CD4-positive, alpha-beta T cell (primary cell): ENCODE measurements at regions not wholly inside any gene's neighbourhood (a gene's known extent, or its start where the extent isn't known, plus 50 kb on each side); places are given as distances from the start of the nearest gene placed in this dataset.

Source experiments
- ATAC-seq: fragments of 200-7000 bp; cut with Tn5 transposase; one replicate; pipeline ENCODE4 v1.10.0; 2022; ENCODE audit warnings: mild to moderate bottlenecking; ENCODE audit not compliant: poor library complexity
- CTCF ChIA-PET: fragments of 350-600 bp; sonication (Branson Sonifier 250); formaldehyde crosslinking; loops from one replicate; lab custom pipeline; 2021; ENCODE audit warnings: antibody characterized with exemption, inconsistent platforms; lab: Charles Lee
- POLR2A ChIA-PET: fragments of 350-600 bp; sonication (Branson Sonifier 250); formaldehyde crosslinking; loops from one replicate; lab custom pipeline; 2021; ENCODE audit warnings: antibody characterized with exemption, inconsistent platforms; lab: Charles Lee
- DNase-seq, 14 experiments: peaks; one replicate each; pipeline ENCODE4 v3.0.0-alpha.2; 2013 to 2020; ENCODE audit warnings: mixed read lengths in 2 of 14
- H3K27ac ChIP-seq, 2 donors: one replicate each; pipeline versions ENCODE4 v1.5.1 to v1.7.0; 2013; ENCODE audit warnings: low read length in 2 of 2, low read depth in 1 of 2, mild to moderate bottlenecking in 1 of 2
- H3K27me3 ChIP-seq, 2 experiments: 1 replicate in 1 of 2; 2 replicates in 1 of 2; pipeline versions ENCODE4 v1.6.1 to v1.7.0; 2013; ENCODE audit warnings: low read length in 2 of 2, control low read depth in 1 of 2, mild to moderate bottlenecking in 1 of 2, moderate library complexity in 1 of 2; ENCODE audit not compliant: insufficient read depth in 2 of 2, control insufficient read depth in 1 of 2
- H3K36me3 ChIP-seq: one replicate; pipeline ENCODE4 v1.6.1; 2013; ENCODE audit warnings: low read length, control low read depth; ENCODE audit not compliant: insufficient read depth
- H3K4me1 ChIP-seq: one replicate; pipeline ENCODE4 v1.6.1; 2013; ENCODE audit warnings: low read length, control low read depth; ENCODE audit not compliant: insufficient read depth
- H3K4me3 ChIP-seq: one replicate; pipeline ENCODE4 v1.5.1; 2013; ENCODE audit warnings: mild to moderate bottlenecking, low read length, moderate library complexity
- H3K9me3 ChIP-seq, 2 experiments: 1 replicate in 1 of 2; 2 replicates in 1 of 2; pipeline versions ENCODE4 v1.6.1 to v1.7.0; 2013; ENCODE audit warnings: low read length in 2 of 2, mild to moderate bottlenecking in 2 of 2, control low read depth in 1 of 2, moderate library complexity in 1 of 2; ENCODE audit not compliant: control insufficient read depth in 1 of 2, insufficient read depth in 1 of 2
- H3K27ac Mint-ChIP-seq: one replicate; pipeline ENCODE4 v1.8.0; 2020; ENCODE audit warnings: mixed read lengths
- H3K27me3 Mint-ChIP-seq: one replicate; pipeline ENCODE4 v1.8.0; 2021; ENCODE audit warnings: mixed read lengths
- H3K36me3 Mint-ChIP-seq: one replicate; pipeline ENCODE4 v1.8.0; 2021; ENCODE audit warnings: low read depth, mixed read lengths
- H3K4me1 Mint-ChIP-seq: one replicate; pipeline ENCODE4 v1.8.0; 2021; ENCODE audit warnings: low read depth, mixed read lengths
- H3K4me3 Mint-ChIP-seq: one replicate; pipeline ENCODE4 v1.8.0; 2020; ENCODE audit warnings: mild to moderate bottlenecking, mixed read lengths
- H3K9me3 Mint-ChIP-seq: one replicate; pipeline ENCODE4 v1.8.0; 2020; ENCODE audit warnings: mixed read lengths
- CTCF ChIP-seq: fragments of 200-600 bp; IDR thresholded peaks from one replicate; pipeline ENCODE4 v1.8.0; 2022; ENCODE audit warnings: antibody characterized with exemption, mild to moderate bottlenecking
- intact Hi-C, 2 experiments: fragments of 100-400 bp; cut with DNase I in 1 of 2; cut with micrococcal nuclease in 1 of 2; formaldehyde crosslinking; loops; one replicate each; pipeline versions ENCODE4 v1.15.1 to v1.9.0; 2023 to 2025; cut with DNase I, micrococcal nuclease

GRCh38 chr3:31382856-31383255 is 149.9 kb upstream of the STT3B start:
- TF ChIP-seq CTCF = no peak
- H3K27ac ChIP-seq = no peak overlapping the region
- H3K4me3 ChIP-seq = no peak overlapping the region
- Mint-ChIP-seq H3K4me3 (no peak overlapping the region), H3K4me1 (no peaks in the 10 kb centered on the region), H3K36me3 (no peaks in the 10 kb centered on the region), H3K27me3 (no peaks in the 10 kb centered on the region), H3K27ac (no peak overlapping the region), H3K9me3 (peaks cover 7% of the 10 kb centered on the region)
- H3K9me3 ChIP-seq = peaks cover 0 to 4% of the 10 kb centered on the region in 2 experiments
- intact Hi-C loops = no loop called here
- H3K4me1 ChIP-seq = no peaks in the 10 kb centered on the region
- ChIA-PET POLR2A (interaction anchor here (1.3 kb wide), 1 partner anchor 149 kb away, joined by 3 read pairs; no protein-coding TSS in a partner anchor), CTCF (interaction anchor here (1.7 kb wide), 1 partner anchor 17 kb away, joined by 4 read pairs; no protein-coding TSS in a partner anchor)
- no peak for DNase-seq
- ATAC-seq = no peak
- no peaks in the 10 kb centered on the region for H3K36me3 ChIP-seq
- no peaks in the 10 kb centered on the region for H3K27me3 ChIP-seq

- ChIA-PET CTCF (interaction anchor here (2.2 kb wide), 1 partner anchor 11 kb away, joined by 5 read pairs; no protein-coding TSS in a partner anchor), POLR2A (no interaction called here)
- Mint-ChIP-seq H3K4me1 (no peaks in the 10 kb centered on the region), H3K4me3 (no peak overlapping the region), H3K27ac (no peak overlapping the region), H3K27me3 (no peaks in the 10 kb centered on the region), H3K36me3 (no peaks in the 10 kb centered on the region), H3K9me3 (peaks cover 7% of the 10 kb centered on the region)
- no peak for TF ChIP-seq CTCF
- no peak overlapping the region for H3K27ac ChIP-seq
- ATAC-seq (no peak), DNase-seq (no peak)
- no peaks in the 10 kb centered on the region for H3K4me1 ChIP-seq
- intact Hi-C loops = no loop called here
- H3K36me3 ChIP-seq = no peaks in the 10 kb centered on the region
- H3K4me3 ChIP-seq = no peak overlapping the region
- peaks cover 0 to 4% of the 10 kb centered on the region in 2 experiments for H3K9me3 ChIP-seq
- H3K27me3 ChIP-seq = no peaks in the 10 kb centered on the region
These were observed 148.6 kb upstream of the STT3B start for GRCh38 chr3:31384117-31384516.

GRCh38 chr3:31389939-31390338 is 142.8 kb upstream of the STT3B start:
- Histone ChIP-seq H3K27me3 (no peaks in the 10 kb centered on the region), H3K27ac (no peak overlapping the region), H3K4me3 (no peak overlapping the region), H3K36me3 (no peaks in the 10 kb centered on the region), H3K4me1 (peaks cover 7% of the 10 kb centered on the region), H3K9me3 (peaks cover 0 to 4% of the 10 kb centered on the region in 2 experiments)
- POLR2A ChIA-PET = interaction anchor here (1.3 kb wide), 1 partner anchor 142 kb away, joined by 4 read pairs; the partner anchor contains the start of gene STT3B
- Mint-ChIP-seq H3K4me1 (peaks cover 13% of the 10 kb centered on the region), H3K9me3 (peaks cover 7% of the 10 kb centered on the region), H3K27me3 (no peaks in the 10 kb centered on the region), H3K36me3 (no peaks in the 10 kb centered on the region), H3K4me3 (no peak overlapping the region), H3K27ac (no peak overlapping the region)
- TF ChIP-seq CTCF = no peak
- no peak for ATAC-seq
- CTCF ChIA-PET = no interaction called here
- DNase-seq = no peak
- intact Hi-C loops = no loop called here
